ENCODE measurements at regions not wholly inside any gene's neighbourhood (a gene's known extent, or its start where the extent isn't known, plus 50 kb on each side); places are given as distances from the start of the nearest gene placed in this dataset.

- TF ChIP-seq CTCF (IDR thresholded peaks at IDR 0.05), result no peak
- no peak for TF ChIP-seq POLR2AphosphoS5 (IDR thresholded peaks at IDR 0.05)
- TF ChIP-seq POLR2A (IDR thresholded peaks at IDR 0.05), result no peak
Measured at GRCh38 chr10:131779661-131780394, 121.0 kb upstream of the PPP2R2D start.
